HG02798 (cell line): ENCODE measurements at regions not wholly inside any gene's neighbourhood (a gene's known extent, or its start where the extent isn't known, plus 50 kb on each side); places are given as distances from the start of the nearest gene placed in this dataset.
"Not testable (repeated sequence)": the region's sequence is repeated elsewhere in the genome, so short reads cannot be mapped to it uniquely, and the experiment has no call there.

Source experiments
- ATAC-seq: cut with Tn5 transposase; IDR thresholded peaks from one replicate; pipeline ENCODE4 v1.9.1; 2021; ENCODE audit warnings: mild to moderate bottlenecking; ENCODE audit not compliant: unreplicated experiment, poor library complexity

DNA sequence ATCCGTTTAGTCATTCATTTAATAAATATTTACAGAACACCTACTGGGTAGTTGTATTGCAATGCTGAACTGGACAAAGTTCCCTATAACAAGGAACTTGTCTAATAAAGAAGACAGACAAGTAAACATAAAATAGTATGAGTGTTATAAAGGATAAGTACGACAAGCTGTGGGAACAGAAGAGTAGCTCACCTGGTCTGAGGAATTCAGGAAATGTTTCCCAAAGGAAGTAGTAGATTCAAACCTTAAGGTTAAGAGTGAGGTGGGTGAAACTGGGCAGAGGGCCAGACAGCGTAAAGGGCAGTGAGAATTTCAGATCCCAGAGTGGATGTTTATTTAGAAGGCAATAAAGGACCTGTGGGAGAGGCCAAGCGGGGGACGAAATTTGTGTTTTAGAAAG is 72.3 kb upstream of the CD2AP start:
- ATAC-seq = no peak

DNA sequence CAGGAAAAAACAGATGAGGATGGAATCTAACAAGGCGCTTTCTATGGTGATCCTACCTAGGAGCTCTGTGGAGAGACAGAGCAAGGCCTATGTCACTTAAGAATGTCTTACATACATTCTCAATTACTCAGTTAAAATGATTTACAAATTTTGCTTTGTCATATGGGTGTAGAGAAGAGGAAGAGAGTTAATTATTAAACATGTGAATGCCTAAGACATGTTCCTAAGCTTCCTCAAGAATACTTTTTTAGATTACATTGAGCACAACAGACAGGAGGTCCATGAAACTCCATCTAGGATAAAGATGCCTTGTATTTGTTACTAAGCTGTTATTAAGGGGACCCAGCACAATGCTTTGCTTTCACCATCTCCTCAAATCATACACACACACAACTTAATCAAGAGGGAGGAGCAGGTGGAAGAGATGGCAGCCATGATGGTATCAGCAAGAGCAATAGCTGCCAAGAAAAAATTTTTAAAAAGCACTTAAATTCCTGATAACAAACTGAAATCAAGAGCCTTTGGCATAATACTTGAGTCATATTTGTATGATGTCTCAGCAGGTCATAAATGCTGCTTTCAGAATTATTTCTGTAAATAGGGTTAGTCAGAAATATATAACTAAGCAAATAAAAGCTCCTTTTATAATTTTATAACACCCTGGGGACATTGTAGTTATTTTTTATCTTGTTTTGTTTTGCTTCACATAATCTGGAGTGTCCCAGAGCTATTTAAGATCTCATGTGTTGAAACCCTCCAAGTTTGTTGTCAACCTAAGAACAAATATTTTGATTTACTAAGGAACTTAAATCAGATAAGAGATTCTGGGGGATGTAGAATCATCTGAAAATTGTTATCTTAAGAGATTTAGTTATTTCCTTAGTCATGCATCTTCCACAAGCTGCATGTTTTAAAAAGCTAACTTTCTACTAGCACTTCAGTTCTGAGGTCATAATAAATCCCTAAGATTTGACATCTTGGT is 70.0 kb upstream of the CD2AP start:
- no peak for ATAC-seq

DNA sequence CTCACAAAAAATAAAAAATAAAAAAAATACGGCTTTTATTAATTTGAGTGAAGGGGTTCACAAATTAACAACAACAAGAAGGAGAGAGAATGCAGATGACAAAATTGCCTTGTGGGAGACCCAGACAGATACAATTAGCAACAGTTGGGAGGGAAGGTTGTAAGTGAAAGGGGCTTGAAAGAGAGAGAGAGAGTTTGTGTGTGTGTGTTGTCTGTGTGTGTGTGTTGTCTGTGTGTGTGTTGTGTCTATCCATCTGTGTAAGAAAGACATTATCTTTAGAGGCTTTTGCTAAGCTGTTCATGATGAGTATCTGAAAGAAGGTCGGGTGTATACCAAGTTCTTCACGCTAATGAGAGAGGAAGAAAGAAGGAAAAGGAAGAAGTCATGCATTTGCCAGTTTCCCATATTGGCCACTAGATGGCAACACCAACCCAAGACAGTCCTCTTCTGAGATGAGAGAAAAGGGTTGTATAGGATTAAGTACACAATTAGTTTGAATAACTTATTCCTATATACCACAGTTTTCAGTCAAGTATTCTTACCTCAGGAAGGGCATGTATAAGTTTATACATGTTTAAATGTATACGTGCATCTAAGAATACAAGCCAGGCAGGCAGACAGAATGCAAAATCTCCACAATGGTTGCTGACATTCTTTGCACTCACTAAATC is 63.7 kb upstream of the CD2AP start:
- ATAC-seq = peak; percentile 80

- peak; percentile 71 for ATAC-seq
These were observed 63.0 kb upstream of the CD2AP start for GRCh38 chr6:47414423-47415167.

DNA sequence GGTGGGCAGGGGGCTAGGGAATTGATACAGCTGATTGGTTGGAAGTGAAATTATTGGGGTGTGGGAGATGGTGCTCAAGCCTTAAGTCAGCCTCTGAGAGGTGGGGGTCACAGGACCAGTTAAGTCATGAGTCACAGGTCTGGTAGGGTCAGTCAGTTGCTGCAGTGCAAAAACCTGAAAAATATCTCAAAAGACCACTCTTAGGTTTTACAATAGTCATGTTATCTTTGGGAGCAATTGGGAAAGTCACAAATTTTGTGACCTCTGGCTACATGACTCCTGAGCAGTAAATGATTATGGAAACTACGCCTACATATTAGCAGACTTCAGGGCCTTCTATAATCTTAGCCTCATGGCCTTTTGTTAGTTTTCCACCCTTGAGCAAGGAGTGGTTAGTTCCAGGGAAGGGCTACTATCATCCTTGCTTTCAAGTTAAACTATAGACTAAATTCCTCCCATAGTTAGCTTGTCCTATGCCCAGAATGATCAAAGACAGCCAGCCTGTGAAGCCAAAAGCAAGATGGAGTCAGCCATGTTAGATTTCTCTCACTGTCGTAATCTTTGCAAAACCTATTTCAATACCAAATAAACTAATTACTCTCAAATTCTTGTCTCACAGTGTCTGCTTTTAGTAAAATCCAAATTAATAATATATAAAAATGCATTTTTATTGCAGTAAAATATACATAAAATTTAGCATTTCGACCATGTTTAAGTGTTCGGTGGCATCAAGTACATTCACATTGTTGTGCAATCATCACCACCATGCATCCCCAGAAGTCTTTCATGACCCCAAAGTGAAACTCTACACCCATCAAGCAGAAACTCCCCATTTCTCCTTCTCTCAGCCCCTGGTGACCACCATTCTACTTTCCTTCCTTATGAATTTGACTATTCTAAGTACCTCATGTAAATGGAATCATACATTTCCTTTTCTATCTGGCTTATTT is 60.9 kb upstream of the CD2AP start:
- no peak for ATAC-seq

DNA sequence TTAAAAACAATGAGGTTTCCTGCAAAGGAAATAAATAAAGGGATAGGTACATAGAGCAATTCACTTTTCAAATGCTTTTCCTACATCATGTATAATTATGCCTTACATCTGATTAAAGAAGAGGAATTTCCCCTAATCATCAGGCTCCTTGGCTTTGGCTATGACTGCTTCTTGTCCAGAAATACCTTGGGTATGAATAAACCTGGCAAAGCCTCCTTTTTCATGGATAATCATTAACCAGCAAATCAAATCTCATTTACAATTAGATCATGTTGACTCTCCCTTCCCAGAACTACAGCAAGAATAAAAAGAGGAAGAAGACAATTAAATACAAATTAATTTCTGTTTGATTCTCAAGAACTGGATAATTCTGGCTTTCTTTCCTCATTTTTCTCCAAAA is 58.0 kb upstream of the CD2AP start:
- no peak for ATAC-seq

DNA sequence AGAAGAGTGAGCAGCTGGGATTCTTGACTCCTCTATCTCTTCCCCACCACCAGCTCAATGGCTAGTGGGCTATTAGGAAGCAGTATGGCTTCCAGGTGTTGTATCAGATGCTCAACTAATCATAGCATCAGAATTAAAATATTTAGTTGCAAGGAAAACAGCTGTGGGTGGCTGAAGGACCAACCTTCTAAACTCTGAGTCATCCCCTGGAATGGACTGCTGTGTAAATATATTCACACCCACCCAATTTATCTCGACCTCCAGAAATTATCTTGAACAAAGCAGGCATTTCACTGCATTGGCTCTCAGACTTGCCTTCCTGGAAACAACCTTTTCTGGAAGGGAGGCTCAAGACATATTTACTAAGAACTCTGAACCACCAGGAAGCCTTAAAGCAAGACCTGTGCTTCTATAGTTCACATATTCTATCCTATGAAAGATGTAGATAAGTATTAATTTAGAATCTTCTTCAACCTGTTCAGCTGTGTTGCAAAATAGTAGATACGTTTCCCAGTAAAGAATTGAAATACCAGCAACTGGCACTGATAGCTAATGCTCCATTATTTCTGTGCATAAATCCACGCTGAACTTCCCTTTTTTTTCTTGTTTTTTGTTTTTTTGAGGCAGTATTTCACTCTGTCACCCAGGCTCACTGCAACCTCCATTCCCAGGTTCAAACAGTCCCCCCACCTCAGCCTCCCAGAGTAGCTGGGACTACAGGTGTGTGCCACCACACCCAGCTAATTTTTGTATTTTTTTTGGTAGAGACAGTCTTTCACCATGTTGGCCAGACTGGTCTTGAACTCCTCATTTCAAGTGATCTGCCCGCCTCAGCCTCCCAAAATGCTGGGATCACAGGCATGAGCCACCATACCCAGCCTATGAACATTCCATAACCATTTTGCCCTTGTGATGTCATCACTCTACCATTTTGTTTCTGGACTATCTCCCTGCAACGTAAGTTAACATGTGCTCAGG is 56.9 kb upstream of the CD2AP start:
- no peak for ATAC-seq

DNA sequence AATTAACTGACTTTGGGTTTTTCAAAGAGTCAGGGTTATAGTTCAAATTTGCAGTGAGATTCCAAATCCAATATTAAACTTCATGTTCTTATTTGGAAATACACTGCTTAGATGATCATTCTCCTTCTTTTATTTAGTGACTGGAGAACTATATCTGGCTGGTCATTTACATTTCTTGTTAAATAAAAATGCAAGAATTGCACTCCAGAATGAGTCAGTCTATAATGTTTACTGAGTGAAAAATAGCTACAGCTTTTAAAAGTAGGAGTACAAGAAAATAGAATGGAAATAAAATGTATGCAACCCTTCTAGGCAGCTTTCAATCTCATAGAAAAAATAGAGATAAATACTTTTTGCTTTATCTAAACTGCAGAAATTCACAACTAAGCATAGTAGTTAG is 54.5 kb upstream of the CD2AP start:
- ATAC-seq = no peak

- ATAC-seq = no peak
These were observed 53.2 kb upstream of the CD2AP start for GRCh38 chr6:47424436-47424836.

DNA sequence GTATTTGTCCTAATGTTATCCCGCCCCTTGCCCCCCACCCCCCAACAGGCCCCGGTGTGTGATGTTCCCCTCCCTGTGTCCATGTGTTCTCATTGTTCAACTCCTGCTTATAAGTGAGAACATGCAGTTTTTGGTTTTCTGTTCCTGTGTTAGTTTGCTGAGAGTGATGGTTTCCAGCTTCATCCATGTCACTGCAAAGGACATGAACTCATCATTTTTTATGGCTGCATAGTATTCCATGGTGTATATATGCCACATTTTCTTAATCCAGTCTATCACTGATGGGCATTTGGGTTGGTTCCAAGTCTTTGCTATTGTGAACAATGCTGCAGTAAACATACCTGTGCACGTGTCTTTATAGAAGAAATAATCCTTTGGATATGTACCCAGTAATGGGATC is 51.9 kb upstream of the CD2AP start:
- not testable (repeated sequence) for ATAC-seq

DNA sequence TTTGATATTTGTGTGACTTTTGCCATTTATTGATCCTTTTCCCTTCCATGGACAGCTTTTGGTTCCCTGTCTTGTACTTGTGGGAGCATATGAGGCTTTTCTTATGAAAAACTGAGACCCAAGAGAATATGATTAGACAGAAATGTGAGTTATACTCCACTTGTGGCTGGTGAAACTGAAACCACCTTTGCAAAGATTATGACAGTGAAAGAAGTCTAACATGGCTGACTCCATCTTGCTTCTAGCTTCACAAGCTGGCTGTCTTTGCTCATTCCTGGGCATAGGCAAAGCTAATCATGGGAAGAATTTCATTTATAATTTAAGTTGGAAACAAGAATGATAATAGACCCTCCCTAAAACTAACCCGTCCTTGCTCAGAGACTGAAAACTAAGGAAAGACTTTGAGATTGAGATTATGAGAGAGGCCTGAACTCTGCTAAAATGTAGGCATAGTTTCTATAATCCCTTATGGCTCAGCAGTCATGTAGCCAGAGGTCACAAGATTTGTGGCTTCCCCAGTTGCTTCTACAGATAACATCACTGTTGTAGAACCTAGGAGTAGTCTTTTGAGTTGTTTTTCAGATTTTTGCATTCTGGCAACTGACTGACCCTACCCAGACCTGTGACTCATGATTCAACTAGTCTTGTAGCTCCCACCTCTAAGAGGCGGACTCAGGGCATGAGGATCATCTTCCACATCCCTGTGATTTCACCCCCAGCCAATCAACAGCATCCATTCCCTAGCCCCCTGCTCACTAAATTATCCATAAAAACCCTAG is 50.9 kb upstream of the CD2AP start:
- ATAC-seq = no peak

DNA sequence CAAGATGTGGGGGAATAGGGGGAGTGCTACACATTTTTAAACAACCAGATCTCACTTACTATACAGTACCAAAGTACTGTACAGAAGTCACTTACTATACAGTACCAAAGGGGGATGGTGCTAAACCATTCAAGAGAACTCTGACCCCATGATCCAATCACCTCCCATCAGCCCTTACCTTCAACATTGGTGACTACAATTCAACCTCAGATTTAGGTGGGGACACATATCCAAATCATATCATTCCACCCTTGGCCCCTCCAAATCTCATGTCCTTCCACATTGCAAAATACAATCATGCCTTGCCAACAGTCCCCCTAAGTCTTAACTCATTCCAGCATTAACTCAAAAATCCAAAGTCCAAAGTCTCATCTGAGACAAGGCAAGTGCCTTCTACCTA is 49.9 kb upstream of the CD2AP start:
- ATAC-seq = no peak
